H9 (cell line): ENCODE measurements at regions not wholly inside any gene's neighbourhood (a gene's known extent, or its start where the extent isn't known, plus 50 kb on each side); places are given as distances from the start of the nearest gene placed in this dataset.

Source experiments
- DNase-seq: peaks from one replicate; pipeline ENCODE4 v3.0.0-alpha.2; 2017
- H2AFZ ChIP-seq: one replicate; pipeline ENCODE4 v1.6.1; 2013; ENCODE audit warnings: mild to moderate bottlenecking, low read length, control low read depth, moderate library complexity
- H2AK5ac ChIP-seq: 2 replicates; pipeline ENCODE4 v1.6.1; 2013; ENCODE audit warnings: low read length, control low read depth, mixed read lengths; ENCODE audit not compliant: insufficient read length
- H2BK120ac ChIP-seq: one replicate; pipeline ENCODE4 v1.6.1; 2013; ENCODE audit warnings: low read depth, mild to moderate bottlenecking, low read length, control low read depth, inconsistent platforms; ENCODE audit not compliant: poor library complexity, severe bottlenecking
- H2BK12ac ChIP-seq: 2 replicates; pipeline ENCODE4 v1.6.1; 2013; ENCODE audit warnings: low read length, control low read depth, mixed read lengths, low read depth; ENCODE audit not compliant: insufficient read length
- H2BK15ac ChIP-seq: 2 replicates; pipeline ENCODE4 v1.6.1; 2013; ENCODE audit warnings: low read depth, low read length, control low read depth
- H2BK20ac ChIP-seq: one replicate; pipeline ENCODE4 v1.6.1; 2013; ENCODE audit warnings: low read depth, mild to moderate bottlenecking, low read length, control low read depth, inconsistent platforms; ENCODE audit not compliant: poor library complexity, severe bottlenecking
- H2BK5ac ChIP-seq: 2 replicates; pipeline ENCODE4 v1.6.1; 2013; ENCODE audit warnings: low read length, control low read depth, mixed read lengths; ENCODE audit not compliant: insufficient read length
- H3K14ac ChIP-seq: 2 replicates; pipeline ENCODE4 v1.6.1; 2013; ENCODE audit warnings: low read length, control low read depth; ENCODE audit not compliant: insufficient read depth
- H3K18ac ChIP-seq: 2 replicates; pipeline ENCODE4 v1.6.1; 2013; ENCODE audit warnings: low read depth, mild to moderate bottlenecking, mixed read lengths, low read length, control low read depth; ENCODE audit not compliant: insufficient read length
- H3K23ac ChIP-seq: 2 replicates; pipeline ENCODE4 v1.6.1; 2013; ENCODE audit warnings: low read length, control low read depth, mixed read lengths, low read depth; ENCODE audit not compliant: insufficient read length
- H3K23me2 ChIP-seq: 2 replicates; pipeline ENCODE4 v1.6.1; 2013; ENCODE audit warnings: low read depth, mild to moderate bottlenecking, mixed read lengths, low read length, control low read depth; ENCODE audit not compliant: insufficient read length, poor library complexity, severe bottlenecking
- H3K27ac ChIP-seq: 2 replicates; pipeline ENCODE4 v1.5.1; 2013; ENCODE audit warnings: low read length, control low read depth, mixed read lengths, low read depth; ENCODE audit not compliant: insufficient read length
- H3K27me3 ChIP-seq: 2 replicates; pipeline ENCODE4 v1.6.1; 2013; ENCODE audit warnings: low read length, control low read depth, inconsistent platforms; ENCODE audit not compliant: insufficient read depth
- H3K4ac ChIP-seq: 2 replicates; pipeline ENCODE4 v1.6.1; 2013; ENCODE audit warnings: low read depth, mild to moderate bottlenecking, control low read depth, inconsistent platforms, low read length, moderate library complexity
- H3K4me1 ChIP-seq: 2 replicates; pipeline ENCODE4 v1.6.1; 2013; ENCODE audit warnings: low read length, control low read depth, inconsistent platforms; ENCODE audit not compliant: insufficient read depth
- H3K4me2 ChIP-seq: 2 replicates; pipeline ENCODE4 v1.6.1; 2013; ENCODE audit warnings: low read length, control low read depth, mixed read lengths; ENCODE audit not compliant: insufficient read length, insufficient read depth
- H3K56ac ChIP-seq: 2 replicates; pipeline ENCODE4 v1.6.1; 2013; ENCODE audit warnings: low read depth, mild to moderate bottlenecking, mixed read lengths, low read length, control low read depth; ENCODE audit not compliant: insufficient read length
- H3K79me1 ChIP-seq: 2 replicates; pipeline ENCODE4 v1.6.1; 2013; ENCODE audit warnings: low read depth, mild to moderate bottlenecking, moderate library complexity, low read length, control low read depth, inconsistent platforms; ENCODE audit not compliant: insufficient read depth, poor library complexity, severe bottlenecking
- H3K79me2 ChIP-seq: 2 replicates; pipeline ENCODE4 v1.6.1; 2013; ENCODE audit warnings: low read length, control low read depth, inconsistent platforms; ENCODE audit not compliant: insufficient read depth
- H3K9ac ChIP-seq: 2 replicates; pipeline ENCODE4 v1.6.1; 2013; ENCODE audit warnings: low read length, control low read depth, mixed read lengths; ENCODE audit not compliant: insufficient read length; ENCODE audit errors: extremely low read depth
- H3K9me3 ChIP-seq: one replicate; pipeline ENCODE4 v1.6.1; 2013; ENCODE audit warnings: low read depth, low read length, inconsistent platforms; ENCODE audit not compliant: control insufficient read depth
- H3T11ph ChIP-seq: one replicate; pipeline ENCODE4 v1.6.1; 2013; ENCODE audit warnings: mild to moderate bottlenecking, low read length, control low read depth, inconsistent platforms
- H4K20me1 ChIP-seq: one replicate; pipeline ENCODE4 v1.6.1; 2013; ENCODE audit not compliant: control insufficient read depth, insufficient read length, insufficient read depth
- H4K5ac ChIP-seq: 2 replicates; pipeline ENCODE4 v1.6.1; 2013; ENCODE audit warnings: low read depth, mild to moderate bottlenecking, mixed read lengths, low read length, control low read depth; ENCODE audit not compliant: insufficient read length
- H4K8ac ChIP-seq: replicated peaks from 2 replicates; pipeline ENCODE4 v1.6.1; 2013; ENCODE audit warnings: low read length, control low read depth, mixed read lengths, low read depth; ENCODE audit not compliant: insufficient read length
- H4K91ac ChIP-seq: 2 replicates; pipeline ENCODE4 v1.6.1; 2013; ENCODE audit warnings: low read depth, mild to moderate bottlenecking, moderate library complexity, mixed read lengths, low read length, control low read depth; ENCODE audit not compliant: insufficient read length
- H3K27ac Mint-ChIP-seq, 3 experiments: 2 replicates in 2 of 3; 3 replicates in 1 of 3; pipeline ENCODE4 v1.8.0; 2020 to 2021; ENCODE audit warnings: mixed read lengths in 3 of 3, mild to moderate bottlenecking in 1 of 3, moderate library complexity in 1 of 3
- H3K27me3 Mint-ChIP-seq: 2 replicates; pipeline ENCODE4 v1.8.0; 2021; ENCODE audit warnings: low read depth, mild to moderate bottlenecking, moderate library complexity, mixed read lengths
- H3K36me3 Mint-ChIP-seq, 3 experiments: 2 replicates in 2 of 3; 3 replicates in 1 of 3; pipeline ENCODE4 v1.8.0; 2020 to 2021; ENCODE audit warnings: low read depth in 3 of 3, mixed read lengths in 3 of 3; ENCODE audit not compliant: insufficient read depth in 1 of 3
- H3K4me1 Mint-ChIP-seq, 2 experiments: 2 replicates each; pipeline ENCODE4 v1.8.0; 2020; ENCODE audit warnings: mixed read lengths in 2 of 2
- H3K4me3 Mint-ChIP-seq, 2 experiments: 2 replicates in 1 of 2; 3 replicates in 1 of 2; pipeline ENCODE4 v1.8.0; 2020 to 2021; ENCODE audit warnings: mild to moderate bottlenecking in 2 of 2, mixed read lengths in 2 of 2, moderate library complexity in 1 of 2
- H3K9me3 Mint-ChIP-seq, 2 experiments: 2 replicates in 1 of 2; 3 replicates in 1 of 2; pipeline ENCODE4 v1.8.0; 2020; ENCODE audit warnings: mild to moderate bottlenecking in 2 of 2, mixed read lengths in 2 of 2, moderate library complexity in 1 of 2
- WGBS: extraction: QIAGEN DNeasy Blood & Tissue Kit; methylation state at CpG from one replicate; pipeline ENCODE4 v1.1.7; 2013; ENCODE audit warnings: missing lambda C conversion rate, low lambda C conversion rate, mixed read lengths; ENCODE audit not compliant: insufficient read length; ENCODE audit errors: extremely low coverage; 5-methylcytosine and 5-hydroxymethylcytosine counted together
- TF ChIP-seq, protein P1 (sequence below): fragments of 200-600 bp; sonication (generic); conservative IDR thresholded peaks from 3 replicates; pipeline ENCODE4 v1.8.0; 2021; ENCODE audit warnings: antibody characterized with exemption, mild to moderate bottlenecking

DNA sequence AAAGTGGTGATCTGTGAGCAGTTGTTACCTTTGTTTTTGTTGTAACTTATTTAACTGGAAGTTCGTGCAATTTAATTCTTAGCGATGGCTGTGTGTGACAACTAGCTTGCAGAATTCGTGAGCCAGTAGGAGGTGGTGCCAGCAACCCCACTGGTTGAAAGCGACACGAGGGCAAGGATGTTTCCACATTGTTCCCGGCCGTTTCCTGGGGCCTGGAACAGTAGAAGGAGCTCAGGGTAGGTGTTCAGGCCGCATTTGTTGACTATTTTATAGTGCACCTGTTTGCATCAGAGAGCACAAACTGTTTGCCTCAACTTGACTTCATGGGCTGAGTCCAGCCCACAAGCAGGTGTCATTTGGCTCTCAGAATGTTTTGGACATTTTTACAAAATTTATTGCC, 112.1 kb upstream of the PTPN1 start:
- DNase-seq: no peak
- H2AFZ ChIP-seq: no peak overlapping the region
- H3K18ac ChIP-seq: no peak overlapping the region
- no peaks in the 10 kb centered on the region for H3K79me2 ChIP-seq
- H4K91ac ChIP-seq: no peak overlapping the region
- H2AK5ac ChIP-seq: no peak overlapping the region
- TF ChIP-seq, protein P1, sequence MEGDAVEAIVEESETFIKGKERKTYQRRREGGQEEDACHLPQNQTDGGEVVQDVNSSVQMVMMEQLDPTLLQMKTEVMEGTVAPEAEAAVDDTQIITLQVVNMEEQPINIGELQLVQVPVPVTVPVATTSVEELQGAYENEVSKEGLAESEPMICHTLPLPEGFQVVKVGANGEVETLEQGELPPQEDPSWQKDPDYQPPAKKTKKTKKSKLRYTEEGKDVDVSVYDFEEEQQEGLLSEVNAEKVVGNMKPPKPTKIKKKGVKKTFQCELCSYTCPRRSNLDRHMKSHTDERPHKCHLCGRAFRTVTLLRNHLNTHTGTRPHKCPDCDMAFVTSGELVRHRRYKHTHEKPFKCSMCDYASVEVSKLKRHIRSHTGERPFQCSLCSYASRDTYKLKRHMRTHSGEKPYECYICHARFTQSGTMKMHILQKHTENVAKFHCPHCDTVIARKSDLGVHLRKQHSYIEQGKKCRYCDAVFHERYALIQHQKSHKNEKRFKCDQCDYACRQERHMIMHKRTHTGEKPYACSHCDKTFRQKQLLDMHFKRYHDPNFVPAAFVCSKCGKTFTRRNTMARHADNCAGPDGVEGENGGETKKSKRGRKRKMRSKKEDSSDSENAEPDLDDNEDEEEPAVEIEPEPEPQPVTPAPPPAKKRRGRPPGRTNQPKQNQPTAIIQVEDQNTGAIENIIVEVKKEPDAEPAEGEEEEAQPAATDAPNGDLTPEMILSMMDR: no peak
- no peaks in the 10 kb centered on the region; the same call in 1 of the 2 replicates for H3K27me3 Mint-ChIP-seq
- no peak overlapping the region for H4K5ac ChIP-seq
- H3K4me1 Mint-ChIP-seq: peaks cover 2 to 18% of the 10 kb centered on the region in 2 experiments; a peak in 2 of 4 replicates
- no peak overlapping the region for H3K14ac ChIP-seq
- H2BK12ac ChIP-seq: no peak overlapping the region
- H3K23me2 ChIP-seq: no peaks in the 10 kb centered on the region
- H3K9me3 Mint-ChIP-seq: no peaks in the 10 kb centered on the region
- H4K20me1 ChIP-seq: no peaks in the 10 kb centered on the region
- H3T11ph ChIP-seq: no peak overlapping the region
- H3K27ac ChIP-seq: no peak overlapping the region
- H3K9ac ChIP-seq: no peak overlapping the region
- H3K4me3 Mint-ChIP-seq: no peak overlapping the region
- H2BK20ac ChIP-seq: no peak overlapping the region
- no peak overlapping the region for H3K4ac ChIP-seq
- no peak overlapping the region for H2BK15ac ChIP-seq
- H3K4me1 ChIP-seq: peaks cover 2% of the 10 kb centered on the region; the same call in 1 of the 2 replicates
- no peak overlapping the region for H2BK120ac ChIP-seq
- no peak overlapping the region for H3K27ac Mint-ChIP-seq
- H3K36me3 Mint-ChIP-seq: no peaks in the 10 kb centered on the region
- H3K4me2 ChIP-seq: no peak overlapping the region
- no CpG with 5 or more reads among the region's 8 CpGs for WGBS
- H3K9me3 ChIP-seq: no peaks in the 10 kb centered on the region
- no peak overlapping the region for H2BK5ac ChIP-seq
- H3K23ac ChIP-seq: no peak overlapping the region
- H3K56ac ChIP-seq: no peak overlapping the region
- no peak overlapping the region for H4K8ac ChIP-seq
- H3K27me3 ChIP-seq: no peaks in the 10 kb centered on the region
- H3K79me1 ChIP-seq: no peaks in the 10 kb centered on the region
